H1 (cell line): ENCODE measurements at regions not wholly inside any gene's neighbourhood (a gene's known extent, or its start where the extent isn't known, plus 50 kb on each side); places are given as distances from the start of the nearest gene placed in this dataset.
A peak's percentile ranks its signal among the peaks of the same experiment; 100 is the strongest.

Experiments used
- CTCF ChIA-PET: fragments of 300-600 bp; sonication (Branson Sonifier 250); formaldehyde crosslinking; loops from one replicate; lab custom pipeline; 2021; ENCODE audit not compliant: partially characterized antibody; lab: Charles Lee
- POLR2A ChIA-PET: fragments of 300-600 bp; sonication (Branson Sonifier 250); formaldehyde crosslinking; loops from one replicate; lab custom pipeline; 2021; ENCODE audit warnings: inconsistent platforms; ENCODE audit not compliant: partially characterized antibody; lab: Charles Lee
- DNase-seq, 2 experiments: peaks; one replicate each; pipeline versions ENCODE4 v3.0.0 to v3.0.0-alpha.2; 2010 to 2022; ENCODE audit warnings: low spot score in 2 of 2, low read depth in 1 of 2, mixed read lengths in 1 of 2
- FAIRE-seq: peaks from 2 replicates; lab custom pipeline; 2011; peaks lifted over from hg19 to GRCh38; lab: Jason Lieb, UNC
- H2AFZ ChIP-seq: 2 replicates; pipeline ENCODE4 v1.8.1; 2012; ENCODE audit warnings: low read length, inconsistent platforms
- H2AK5ac ChIP-seq: 2 replicates; pipeline ENCODE4 v1.6.1; 2013; ENCODE audit warnings: low read depth, low read length
- H2BK120ac ChIP-seq: replicated peaks from 2 replicates; pipeline ENCODE3; 2013; ENCODE audit warnings: low read depth, low read length, inconsistent platforms
- H2BK12ac ChIP-seq: 2 replicates; pipeline ENCODE4 v1.6.1; 2013; ENCODE audit warnings: low read depth, low read length
- H2BK15ac ChIP-seq: 2 replicates; pipeline ENCODE4 v1.6.1; 2013; ENCODE audit warnings: low read length
- H2BK20ac ChIP-seq: 2 replicates; pipeline ENCODE4 v1.6.1; 2013; ENCODE audit warnings: low read length
- H2BK5ac ChIP-seq: 2 replicates; pipeline ENCODE4 v1.6.1; 2013; ENCODE audit warnings: low read depth, low read length
- H3K14ac ChIP-seq: 2 replicates; pipeline ENCODE4 v1.6.1; 2013; ENCODE audit warnings: inconsistent platforms; ENCODE audit not compliant: insufficient read length
- H3K18ac ChIP-seq: 2 replicates; pipeline ENCODE4 v1.6.1; 2013; ENCODE audit warnings: low read length; ENCODE audit errors: extremely low read depth
- H3K23ac ChIP-seq: 2 replicates; pipeline ENCODE4 v1.6.1; 2013; ENCODE audit warnings: inconsistent platforms; ENCODE audit not compliant: insufficient read length
- H3K23me2 ChIP-seq: 2 replicates; pipeline ENCODE4 v1.6.1; 2013; ENCODE audit warnings: low read depth, low read length
- H3K27ac ChIP-seq: 2 replicates; pipeline ENCODE4 v1.6.1; 2011; ENCODE audit warnings: low read depth, low read length, inconsistent platforms
- H3K27me3 ChIP-seq, 4 experiments: replicated peaks in 1 of 4; 1 replicate in 1 of 4; 2 replicates in 3 of 4; pipeline versions ENCODE4 v1.6.1 to v1.8.1; 2011 to 2013; ENCODE audit warnings: low read length in 3 of 4, mild to moderate bottlenecking in 3 of 4, inconsistent platforms in 2 of 4, mixed read lengths in 2 of 4, moderate library complexity in 1 of 4; ENCODE audit not compliant: control insufficient read depth in 3 of 4, insufficient read depth in 3 of 4; ENCODE audit errors: extremely low read depth in 1 of 4
- H3K36me3 ChIP-seq, 4 experiments: 2 replicates each; pipeline versions ENCODE4 v1.6.1 to v1.8.1; 2011 to 2013; ENCODE audit warnings: mild to moderate bottlenecking in 4 of 4, low read length in 3 of 4, moderate library complexity in 2 of 4, control low read depth in 1 of 4, inconsistent platforms in 1 of 4; ENCODE audit not compliant: insufficient read depth in 4 of 4, control insufficient read depth in 2 of 4
- H3K4ac ChIP-seq: replicated peaks from 2 replicates; pipeline ENCODE3; 2013; ENCODE audit warnings: low read length, low read depth, mixed read lengths, inconsistent platforms; ENCODE audit not compliant: insufficient read length
- H3K4me1 ChIP-seq, 4 experiments: replicated peaks in 1 of 4; 1 replicate in 1 of 4; 2 replicates in 3 of 4; pipeline versions ENCODE4 v1.6.1 to v1.8.1; 2011 to 2013; ENCODE audit warnings: low read length in 3 of 4, inconsistent platforms in 2 of 4, mixed read lengths in 1 of 4; ENCODE audit not compliant: insufficient read depth in 4 of 4, control insufficient read depth in 3 of 4
- H3K4me2 ChIP-seq, 2 experiments: 2 replicates each; pipeline versions ENCODE4 v1.6.1 to v1.8.1; 2011 to 2013; ENCODE audit warnings: low read depth in 2 of 2, low read length in 2 of 2, control low read depth in 1 of 2, inconsistent platforms in 1 of 2, mild to moderate bottlenecking in 1 of 2; ENCODE audit not compliant: insufficient read depth in 1 of 2
- H3K4me3 ChIP-seq, 4 experiments: fragments of 200-600, 300-600 bp in 1 of 4; sonication (generic), shearing (Covaris generic), sonication (Bioruptor Twin) in 1 of 4; 2 replicates each; pipeline versions ENCODE4 v1.5.1 to v1.8.1; 2011 to 2016; ENCODE audit warnings: low read length in 4 of 4, low read depth in 3 of 4, control low read depth in 2 of 4, inconsistent platforms in 2 of 4, mild to moderate bottlenecking in 2 of 4, mixed read lengths in 1 of 4, moderate library complexity in 1 of 4; ENCODE audit not compliant: insufficient read depth in 2 of 4; ENCODE audit errors: extremely low read depth in 1 of 4
- H3K56ac ChIP-seq: replicated peaks from 2 replicates; pipeline ENCODE3; 2013; ENCODE audit warnings: low read depth, mild to moderate bottlenecking, mixed read lengths, low read length, inconsistent platforms; ENCODE audit not compliant: insufficient read length
- H3K79me1 ChIP-seq: 2 replicates; pipeline ENCODE4 v1.6.1; 2013; ENCODE audit warnings: low read depth, low read length, control low read depth
- H3K79me2 ChIP-seq, 2 experiments: 2 replicates each; pipeline versions ENCODE4 v1.6.1 to v1.8.1; 2012 to 2013; ENCODE audit warnings: low read length in 2 of 2, mild to moderate bottlenecking in 2 of 2, inconsistent platforms in 1 of 2; ENCODE audit not compliant: insufficient read depth in 2 of 2, control insufficient read depth in 1 of 2
- H3K9ac ChIP-seq, 4 experiments: replicated peaks in 1 of 4; 1 replicate in 1 of 4; 2 replicates in 3 of 4; pipeline versions ENCODE4 v1.6.1 to v1.8.1; 2011 to 2013; ENCODE audit warnings: low read depth in 3 of 4, low read length in 3 of 4, control low read depth in 2 of 4, mild to moderate bottlenecking in 2 of 4, moderate library complexity in 2 of 4, inconsistent platforms in 1 of 4; ENCODE audit errors: extremely low read depth in 1 of 4
- H3K9me3 ChIP-seq, 2 experiments: 2 replicates each; pipeline versions ENCODE4 v1.6.1 to v1.8.1; 2012 to 2013; ENCODE audit warnings: mild to moderate bottlenecking in 2 of 2, moderate library complexity in 2 of 2, control low read depth in 1 of 2, inconsistent platforms in 1 of 2, low read depth in 1 of 2, low read length in 1 of 2, mixed read lengths in 1 of 2; ENCODE audit not compliant: insufficient read depth in 2 of 2
- H4K20me1 ChIP-seq, 2 experiments: replicated peaks in 1 of 2; 2 replicates each; pipeline versions ENCODE3 to v1.8.1; 2011 to 2013; ENCODE audit warnings: inconsistent platforms in 2 of 2, low read length in 2 of 2, mild to moderate bottlenecking in 1 of 2; ENCODE audit not compliant: insufficient read depth in 2 of 2, control insufficient read depth in 1 of 2
- H4K5ac ChIP-seq: 2 replicates; pipeline ENCODE4 v1.6.1; 2013; ENCODE audit warnings: low read length, low read depth, mixed read lengths, inconsistent platforms; ENCODE audit not compliant: insufficient read length
- H4K8ac ChIP-seq: 2 replicates; pipeline ENCODE4 v1.8.0; 2013; ENCODE audit warnings: mild to moderate bottlenecking, moderate library complexity, low read length, inconsistent platforms; ENCODE audit not compliant: insufficient read depth; ENCODE audit errors: extremely low read depth
- H4K91ac ChIP-seq: replicated peaks from 2 replicates; pipeline ENCODE3; 2013; ENCODE audit warnings: low read length, mixed read lengths, inconsistent platforms; ENCODE audit not compliant: insufficient read length
- CEBPB ChIP-seq: IDR thresholded peaks from 2 replicates; pipeline ENCODE4 v1.6.1; 2012; ENCODE audit warnings: low read depth, low read length
- CTCF ChIP-seq, 3 experiments: IDR thresholded peaks; 1 replicate in 2 of 3; 2 replicates in 1 of 3; pipeline versions ENCODE4 v1.5.1 to v1.6.1; 2011; ENCODE audit warnings: low read length in 3 of 3, mild to moderate bottlenecking in 3 of 3, inconsistent platforms in 2 of 3, low read depth in 1 of 3, moderate library complexity in 1 of 3; ENCODE audit not compliant: insufficient read depth in 1 of 3; ENCODE audit errors: control extremely low read depth in 1 of 3
- EGR1 ChIP-seq: IDR thresholded peaks from 2 replicates; pipeline ENCODE4 v1.6.1; 2011; ENCODE audit warnings: low read depth, low read length, borderline replicate concordance
- EP300 ChIP-seq, 2 experiments: IDR thresholded peaks; 1 replicate in 1 of 2; 2 replicates in 1 of 2; pipeline ENCODE4 v1.6.1; 2011 to 2012; ENCODE audit warnings: low read depth in 2 of 2, low read length in 2 of 2, mild to moderate bottlenecking in 2 of 2, borderline replicate concordance in 1 of 2, inconsistent platforms in 1 of 2, moderate library complexity in 1 of 2
- JUN ChIP-seq: IDR thresholded peaks from 2 replicates; pipeline ENCODE4 v1.6.1; 2011; ENCODE audit warnings: low read depth, mild to moderate bottlenecking, improper control_type of control experiment, low read length
- NRF1 ChIP-seq: IDR thresholded peaks from 2 replicates; pipeline ENCODE4 v1.6.1; 2011; ENCODE audit warnings: mild to moderate bottlenecking, low read depth, low read length, improper control_type of control experiment
- TEAD4 ChIP-seq: IDR thresholded peaks from 2 replicates; pipeline ENCODE4 v1.6.1; 2012; ENCODE audit warnings: low read depth, low read length, inconsistent platforms, mixed read lengths
- WGBS, 2 experiments: shearing (Covaris generic) in 1 of 2; methylation state at CpG; one replicate each; pipeline versions ENCODE4 v1.1.6 to v1.1.7; 2013 to 2015; ENCODE audit warnings: low lambda C conversion rate in 2 of 2, mixed read lengths in 2 of 2, inconsistent platforms in 1 of 2, low coverage in 1 of 2, missing lambda C conversion rate in 1 of 2; ENCODE audit not compliant: insufficient replicate concordance in 2 of 2, insufficient coverage in 1 of 2, insufficient read length in 1 of 2; ENCODE audit errors: extremely low coverage in 1 of 2, missing lambda C conversion rate in 1 of 2; 5-methylcytosine and 5-hydroxymethylcytosine counted together

- H4K20me1 ChIP-seq, result peaks cover 0 to 7% of the 10 kb centered on the region in 2 experiments
- no peak overlapping the region for H3K14ac ChIP-seq
- H3K56ac ChIP-seq, result no peak overlapping the region
- H2BK5ac ChIP-seq, result no peak overlapping the region
- H3K4me1 ChIP-seq, result peaks cover 0 to 3% (median 0%) of the 10 kb centered on the region in 4 experiments; a peak in 2 of 7 replicates
- H3K27ac ChIP-seq, result no peak overlapping the region
- H4K91ac ChIP-seq, result no peak overlapping the region
- H3K23ac ChIP-seq, result no peak overlapping the region
- no peaks in the 10 kb centered on the region for H3K79me1 ChIP-seq
- H4K8ac ChIP-seq, result no peak overlapping the region
- H2BK12ac ChIP-seq, result no peak overlapping the region
- no peak overlapping the region for H2BK20ac ChIP-seq
- CTCF ChIA-PET, result no interaction called here
- no peak overlapping the region for H2AK5ac ChIP-seq
- H3K4me3 ChIP-seq, result no peak overlapping the region
- H3K27me3 ChIP-seq, result no peaks in the 10 kb centered on the region
- H3K4ac ChIP-seq, result no peak overlapping the region
- no peak overlapping the region for H2BK120ac ChIP-seq
- no peak for TF ChIP-seq NRF1
- no peak for TF ChIP-seq TEAD4
- no peak for TF ChIP-seq CTCF (IDR thresholded peaks at IDR 0.05; ENCODE audit: control extremely low read depth in 1 of 3, insufficient read depth in 1 of 3, low read depth in 1 of 3, low read length in 3 of 3)
- no peak for TF ChIP-seq EGR1
- TF ChIP-seq CEBPB, result peak; percentile 13; the same call in 1 of the 2 replicates
- TF ChIP-seq EP300 (IDR thresholded peaks at IDR 0.05; ENCODE audit: borderline replicate concordance in 1 of 2, low read depth in 2 of 2, low read length in 2 of 2), result no peak
- TF ChIP-seq JUN, result no peak
- TF ChIP-seq, all 59 proteins: peak for 1
- WGBS, 2 experiments, result 85% methylated on average over 5 of the region's 5 CpGs; no CpG with 5 or more reads in 1 of the 2 experiments
- H3K23me2 ChIP-seq, result peaks cover 7% of the 10 kb centered on the region
- no peak overlapping the region for H2BK15ac ChIP-seq
- H3K18ac ChIP-seq, result no peak overlapping the region
- no peak for FAIRE-seq
- H2AFZ ChIP-seq, result no peak overlapping the region
- H3K4me2 ChIP-seq, result no peak overlapping the region
- no peak overlapping the region for H4K5ac ChIP-seq
- H3K36me3 ChIP-seq, result no peaks in the 10 kb centered on the region
- H3K9me3 ChIP-seq, result no peaks in the 10 kb centered on the region
- DNase-seq, result no peak
- H3K9ac ChIP-seq, result no peak overlapping the region
- no peaks in the 10 kb centered on the region for H3K79me2 ChIP-seq
- POLR2A ChIA-PET, result no interaction called here
Measured at GRCh38 chr15:25960273-25960672, 97.1 kb upstream of the ATP10A start.
